AG20443 (cell line): ENCODE measurements at regions not wholly inside any gene's neighbourhood (a gene's known extent, or its start where the extent isn't known, plus 50 kb on each side); places are given as distances from the start of the nearest gene placed in this dataset.
"Not testable (repeated sequence)": the region's sequence is repeated elsewhere in the genome, so short reads cannot be mapped to it uniquely, and the experiment has no call there.

ENCODE experiments used
- DNase-seq: peaks from one replicate; pipeline ENCODE4 v3.0.0; 2012; ENCODE audit warnings: low spot score, mixed read lengths

DNA sequence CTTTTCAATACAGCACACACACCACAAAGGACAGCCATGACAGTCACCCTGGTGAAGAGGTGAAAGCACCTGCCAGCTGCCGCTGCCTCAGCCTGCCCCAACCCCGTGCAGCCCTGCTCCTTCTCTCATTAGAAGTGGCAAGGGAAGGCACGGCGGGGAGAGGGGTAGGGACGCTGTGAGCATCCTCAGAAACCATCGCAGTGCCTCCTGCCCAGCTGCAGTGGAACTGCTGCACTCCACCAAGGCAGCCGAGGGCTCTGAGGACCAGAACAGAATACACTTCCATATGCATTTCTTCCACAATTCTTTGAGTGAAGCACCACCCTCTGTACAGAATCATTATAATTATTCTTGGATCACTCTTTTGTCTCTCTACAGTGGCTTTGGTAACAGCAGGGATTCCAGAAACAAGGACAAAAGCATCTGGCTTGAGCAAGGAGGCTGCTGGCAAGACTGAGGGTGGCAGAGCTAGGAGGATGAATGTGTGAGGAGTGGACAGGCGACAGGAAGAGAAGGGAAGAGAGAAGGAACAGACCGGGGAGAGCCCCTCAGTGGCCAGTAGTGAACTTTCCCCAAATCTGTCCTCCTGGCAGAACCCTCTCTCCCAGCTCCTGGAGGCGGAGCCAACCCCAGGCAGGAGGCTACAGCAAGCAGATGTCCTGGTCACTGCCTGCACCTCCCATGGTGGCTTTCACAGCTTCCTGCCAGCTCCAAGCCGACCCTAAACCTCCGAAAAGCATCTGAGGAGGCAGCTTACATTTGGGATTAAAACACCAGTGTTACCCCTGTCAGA, 73.2 kb downstream of the MTNR1A start:
- DNase-seq, result no peak

- DNase-seq, result no peak
These were observed 80.2 kb downstream of the MTNR1A start for GRCh38 chr4:186475202-186475601.

DNA sequence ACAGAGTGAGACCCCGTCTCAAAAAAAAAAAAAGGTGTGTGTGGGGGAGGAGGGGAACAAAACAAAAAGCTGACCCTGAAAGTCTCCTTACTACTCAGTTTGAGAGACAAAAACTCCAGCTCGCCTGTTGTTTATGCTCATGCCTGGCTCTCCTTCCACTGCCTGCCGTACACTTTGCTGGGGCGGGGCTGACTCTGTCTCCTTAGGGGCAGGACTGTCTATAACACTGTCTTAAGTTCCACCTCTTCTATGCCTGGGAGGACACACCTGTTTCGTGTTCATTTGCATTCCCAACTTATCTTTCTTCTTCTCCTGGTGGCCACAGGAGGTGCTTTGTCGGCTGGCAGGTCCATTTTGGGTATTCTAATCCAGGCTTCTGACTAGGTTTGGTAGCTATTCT, 81.4 kb downstream of the MTNR1A start:
- no peak for DNase-seq

DNA sequence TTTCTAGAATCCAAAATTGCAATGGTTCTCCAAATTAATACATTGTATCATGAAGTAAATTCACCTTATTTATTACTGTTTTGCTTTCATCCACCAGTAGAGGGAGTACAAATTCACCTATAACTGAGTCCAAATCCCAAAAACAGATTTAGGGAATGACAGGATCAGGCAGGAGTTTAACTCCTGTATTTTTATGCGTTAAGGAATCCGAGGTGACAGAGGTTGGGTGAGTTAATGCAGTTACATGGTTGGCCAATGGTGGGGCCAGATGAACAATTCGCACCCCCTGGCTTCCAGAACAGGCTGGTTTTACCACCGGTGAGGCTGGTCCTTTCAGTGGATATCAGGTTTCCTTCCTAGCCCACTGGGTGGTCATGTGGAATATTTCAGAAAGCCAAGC, 82.4 kb downstream of the MTNR1A start:
- DNase-seq, result peak; percentile 38

DNA sequence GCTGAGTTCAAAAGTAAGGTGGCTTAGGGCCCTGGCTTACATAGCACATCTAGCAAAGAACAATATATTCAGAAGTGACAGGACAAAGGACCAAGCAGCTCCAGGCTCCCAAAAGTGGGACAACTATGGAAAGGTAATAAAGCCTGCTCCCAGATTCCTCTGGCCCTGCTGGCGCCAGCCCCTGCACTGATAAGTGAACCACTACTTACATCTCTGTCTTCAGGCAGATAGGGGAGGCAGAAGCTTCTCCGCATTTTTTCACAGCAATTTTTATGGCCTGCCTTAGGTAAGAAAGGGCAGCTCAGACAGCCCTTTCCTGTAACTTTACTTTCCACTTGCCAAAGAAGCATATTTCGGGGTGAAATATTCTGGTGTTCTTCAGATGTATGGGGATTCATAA, 83.9 kb downstream of the MTNR1A start:
- no peak for DNase-seq

DNA sequence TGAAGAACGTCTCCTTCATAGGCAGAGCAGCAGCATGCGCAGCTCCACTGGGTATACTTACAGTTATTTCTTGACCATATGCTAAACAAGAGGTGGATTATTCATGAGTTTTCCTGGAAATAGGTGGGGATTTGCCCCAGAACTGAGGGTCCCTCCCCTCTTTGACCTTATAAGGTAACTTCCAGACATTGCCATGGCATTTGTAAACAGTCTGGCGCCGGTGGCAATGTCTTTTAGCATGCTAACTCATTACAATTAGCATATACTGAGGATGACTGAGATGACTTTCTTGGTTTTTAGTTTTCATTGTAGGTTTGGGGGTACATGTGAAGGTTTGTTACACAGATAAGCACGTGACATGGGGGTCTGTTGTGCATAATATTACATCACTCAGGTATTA, 97.3 kb downstream of the MTNR1A start:
- no peak for DNase-seq

DNA sequence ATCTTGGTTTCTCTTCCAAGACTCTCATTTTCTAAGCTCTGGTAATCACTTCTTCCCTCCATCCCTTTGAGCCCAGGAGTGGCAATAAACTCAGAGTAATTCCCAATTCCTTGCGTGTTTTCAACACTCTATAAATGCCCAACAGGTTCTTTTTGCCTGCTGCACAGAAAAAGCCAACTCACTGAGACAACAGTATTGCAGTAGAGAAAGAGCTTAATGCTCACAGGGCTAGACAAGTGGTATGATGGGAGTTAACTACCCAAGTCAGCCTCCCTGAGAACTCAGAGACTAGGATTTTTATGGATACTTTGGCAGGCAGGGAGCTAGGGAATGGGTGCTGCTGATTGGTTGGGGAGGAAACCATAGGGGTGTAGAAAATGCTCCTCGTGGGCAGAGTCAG, 103.4 kb downstream of the MTNR1A start:
- no peak for DNase-seq

GRCh38 chr4:186449954-186450353, 105.4 kb downstream of the MTNR1A start:
- DNase-seq, result no peak

DNA sequence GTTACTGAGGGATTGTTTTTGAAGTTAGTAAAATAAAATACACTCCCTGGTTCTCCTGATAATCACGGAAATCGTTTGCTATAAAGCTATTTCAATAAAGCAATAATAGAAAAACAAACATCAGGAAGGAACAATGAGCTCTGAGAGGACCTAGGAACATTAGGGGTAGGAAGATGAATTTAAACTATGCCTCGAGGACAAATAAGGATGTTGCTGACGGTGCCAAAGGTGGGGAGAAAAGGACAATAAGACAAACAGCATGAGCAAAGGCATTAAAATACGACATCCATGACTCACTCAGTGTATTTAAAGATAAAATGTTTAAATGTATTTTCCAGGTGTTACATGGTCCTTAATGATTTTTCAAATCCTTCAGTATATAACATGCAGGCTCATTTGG, 110.3 kb downstream of the MTNR1A start:
- DNase-seq, result no peak

- DNase-seq, result no peak
These were observed 113.9 kb downstream of the MTNR1A start for GRCh38 chr4:186441502-186441901.

DNA sequence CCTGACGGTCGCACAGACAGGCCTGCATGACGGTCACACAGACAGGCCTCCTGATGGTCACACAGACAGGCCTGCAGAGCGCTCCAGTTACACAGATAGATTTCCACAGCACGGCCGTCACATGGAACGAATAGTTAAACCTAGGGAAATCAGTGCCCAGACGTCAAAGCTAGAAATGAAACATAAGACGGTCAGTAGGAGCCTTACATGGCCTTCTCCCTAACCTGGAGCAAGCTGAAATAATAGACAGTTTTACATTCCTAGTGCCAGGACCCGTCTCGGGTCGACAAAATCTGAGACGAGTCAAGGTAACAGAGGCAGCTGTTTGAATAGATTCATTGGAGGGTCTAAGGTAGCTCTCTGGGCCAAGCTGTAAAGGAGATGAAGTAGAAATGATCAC, 126.9 kb downstream of the MTNR1A start:
- no peak for DNase-seq

- no peak for DNase-seq
These were observed 130.6 kb downstream of the MTNR1A start for GRCh38 chr4:186424745-186425144.

GRCh38 chr4:186422296-186422695, 133.1 kb downstream of the MTNR1A start:
- no peak for DNase-seq

GRCh38 chr4:186416451-186417060, 138.8 kb downstream of the MTNR1A start:
- DNase-seq, result no peak

DNA sequence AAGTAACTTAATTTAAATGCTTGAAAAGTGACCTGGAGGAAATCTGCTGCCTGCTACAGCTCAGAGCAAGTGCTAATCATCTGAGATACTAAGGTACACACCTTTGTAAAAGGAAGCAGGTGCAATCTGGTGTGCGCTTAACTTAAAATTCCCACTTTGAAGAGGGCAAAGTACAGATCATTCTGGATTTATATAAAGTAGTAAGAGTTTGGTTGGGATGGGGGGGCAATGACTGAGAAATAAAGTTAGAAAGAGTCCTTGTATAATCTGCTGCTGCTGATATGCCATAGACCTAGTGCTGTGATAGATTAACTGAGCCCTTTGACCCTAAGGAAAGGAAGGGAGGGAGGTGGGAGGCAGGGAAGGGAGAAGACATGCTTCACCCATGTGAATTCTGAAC, 141.0 kb downstream of the MTNR1A start:
- no peak for DNase-seq

DNA sequence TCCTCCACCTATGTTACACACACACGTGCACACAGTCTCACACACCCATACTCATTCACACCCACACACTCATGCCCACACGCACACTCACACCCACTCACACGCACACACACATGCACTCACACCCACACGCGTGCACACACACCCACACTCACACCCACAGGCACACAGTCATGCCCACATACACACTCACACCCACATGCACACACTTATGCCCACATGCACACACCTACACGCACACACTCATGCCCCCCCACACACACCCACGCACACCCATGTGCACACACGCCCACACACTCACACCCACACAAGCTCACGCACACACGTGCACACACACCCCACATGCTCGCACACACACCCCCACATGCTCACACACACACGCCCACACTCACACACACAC, 140.0 kb downstream of the F11 start:
- no peak for DNase-seq

GRCh38 chr4:186404562-186405134, 138.7 kb downstream of the F11 start:
- no peak for DNase-seq

DNA sequence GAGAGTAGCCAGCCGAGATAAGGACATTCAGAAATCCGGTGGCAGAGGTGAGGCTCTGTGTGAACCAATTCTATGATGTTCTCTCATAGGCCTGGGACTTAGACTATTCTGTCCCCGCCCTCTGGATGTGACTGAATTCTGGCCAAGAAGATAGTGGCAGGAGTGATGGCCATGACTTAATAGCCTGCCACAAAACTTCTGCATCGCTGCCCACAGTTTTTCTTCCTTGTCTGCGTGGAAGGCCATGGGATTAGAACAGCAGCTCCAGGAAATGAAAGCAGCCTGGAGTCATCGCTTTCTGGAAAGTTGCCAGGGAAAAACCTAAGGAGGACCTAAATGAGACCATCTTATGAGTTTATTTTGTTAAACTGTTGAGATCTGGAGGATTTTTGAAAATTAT, 134.7 kb downstream of the F11 start:
- no peak for DNase-seq

DNA sequence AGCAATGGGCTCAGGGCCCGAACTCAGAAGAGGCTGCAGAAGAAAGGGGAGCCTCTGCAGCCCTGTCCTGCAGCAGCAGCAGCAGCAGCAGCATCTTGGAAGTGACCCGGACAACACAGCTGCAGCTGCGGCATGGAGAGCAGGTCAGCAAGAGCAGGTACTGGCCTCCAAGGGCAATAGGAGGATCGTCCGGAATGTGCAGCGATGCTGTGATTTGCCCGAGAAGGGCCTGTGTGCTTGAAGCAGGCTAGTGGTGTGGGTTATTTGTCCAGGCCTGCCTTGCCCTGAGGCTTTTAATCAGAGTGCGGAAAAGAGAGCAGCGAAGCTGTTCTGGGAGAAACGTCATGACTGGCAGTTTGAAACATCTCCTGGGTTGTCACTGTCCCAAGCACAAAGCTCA, 126.0 kb downstream of the F11 start:
- DNase-seq, result no peak

DNA sequence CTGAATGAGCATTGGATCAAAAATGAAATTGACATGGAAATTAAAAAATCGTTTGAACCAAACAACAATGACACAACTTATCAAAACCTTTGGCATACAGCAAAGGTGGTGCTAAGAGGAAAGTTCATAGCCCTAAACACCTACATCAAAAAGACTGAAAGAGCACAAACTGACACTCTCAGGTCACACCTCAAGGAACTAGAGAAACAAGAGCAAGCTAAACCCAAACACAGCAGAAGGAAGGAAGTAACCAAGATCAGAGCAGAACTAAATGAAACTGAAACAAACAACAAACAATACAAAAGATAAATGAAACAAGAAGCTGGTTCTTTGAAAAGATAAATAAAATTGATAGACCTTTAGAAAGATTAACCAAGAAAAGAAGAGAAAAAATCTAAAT, 118.3 kb downstream of the F11 start:
- not testable (repeated sequence) for DNase-seq

DNA sequence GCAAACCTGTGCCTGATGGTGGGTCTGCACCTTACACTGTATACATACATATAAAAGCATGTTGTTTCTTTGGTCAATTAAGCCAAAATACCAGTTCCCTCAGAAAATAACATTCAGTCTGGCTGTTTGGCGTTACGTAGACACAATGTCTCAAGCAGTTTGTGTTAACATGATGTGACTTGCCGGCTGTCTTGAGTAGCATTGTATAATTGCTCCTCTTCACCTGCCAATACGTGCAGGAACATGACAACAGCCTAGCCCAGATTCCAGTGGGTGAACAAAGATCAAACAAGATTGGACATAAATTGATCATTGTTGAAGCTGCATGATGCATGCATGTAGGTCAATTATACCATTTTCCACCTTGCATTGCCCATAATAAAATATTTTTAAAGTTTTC, 102.3 kb downstream of the F11 start:
- DNase-seq, result no peak

- no peak for DNase-seq
These were observed 100.3 kb downstream of the F11 start for GRCh38 chr4:186366326-186366725.

- not testable (repeated sequence) for DNase-seq
These were observed 97.0 kb downstream of the F11 start for GRCh38 chr4:186363038-186363437.

DNA sequence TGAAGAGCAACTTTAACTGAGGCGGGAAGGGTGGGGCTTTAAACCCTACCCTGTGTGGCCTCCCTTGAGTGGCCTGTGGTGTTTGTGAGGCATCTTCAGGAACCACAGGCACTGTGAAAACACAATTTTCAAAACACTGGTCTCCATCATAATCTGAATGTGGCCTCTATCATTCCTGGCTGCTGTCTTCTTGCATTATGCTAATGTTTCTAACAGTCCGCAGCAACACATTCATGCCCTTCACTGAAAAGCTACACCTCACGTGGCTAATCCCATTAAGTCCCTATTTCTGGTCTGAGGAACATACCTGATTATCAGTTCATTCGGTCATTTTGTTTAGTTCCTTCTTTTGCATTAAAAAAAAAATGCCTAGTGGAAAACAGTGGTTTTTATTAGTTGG, 94.6 kb downstream of the F11 start:
- no peak for DNase-seq
